OCI-LY7 (cell line): ENCODE measurements at regions not wholly inside any gene's neighbourhood (a gene's known extent, or its start where the extent isn't known, plus 50 kb on each side); places are given as distances from the start of the nearest gene placed in this dataset.

Experiments
- EZH2phosphoT487 ChIP-seq: fragments of 200-600 bp; sonication (generic); IDR thresholded peaks from 2 replicates; pipeline ENCODE4 v1.6.1; 2018; ENCODE audit warnings: low read depth, borderline replicate concordance, mild to moderate bottlenecking, mixed run types, antibody characterized with exemption, low read length, moderate library complexity, mixed read lengths
- TF ChIP-seq, protein P1 (sequence below): fragments of 200-600 bp; sonication (generic); conservative IDR thresholded peaks from 2 replicates; pipeline ENCODE4 v1.5.1; 2014; ENCODE audit warnings: mild to moderate bottlenecking, antibody characterized with exemption, low read length, moderate library complexity, mixed read lengths

DNA sequence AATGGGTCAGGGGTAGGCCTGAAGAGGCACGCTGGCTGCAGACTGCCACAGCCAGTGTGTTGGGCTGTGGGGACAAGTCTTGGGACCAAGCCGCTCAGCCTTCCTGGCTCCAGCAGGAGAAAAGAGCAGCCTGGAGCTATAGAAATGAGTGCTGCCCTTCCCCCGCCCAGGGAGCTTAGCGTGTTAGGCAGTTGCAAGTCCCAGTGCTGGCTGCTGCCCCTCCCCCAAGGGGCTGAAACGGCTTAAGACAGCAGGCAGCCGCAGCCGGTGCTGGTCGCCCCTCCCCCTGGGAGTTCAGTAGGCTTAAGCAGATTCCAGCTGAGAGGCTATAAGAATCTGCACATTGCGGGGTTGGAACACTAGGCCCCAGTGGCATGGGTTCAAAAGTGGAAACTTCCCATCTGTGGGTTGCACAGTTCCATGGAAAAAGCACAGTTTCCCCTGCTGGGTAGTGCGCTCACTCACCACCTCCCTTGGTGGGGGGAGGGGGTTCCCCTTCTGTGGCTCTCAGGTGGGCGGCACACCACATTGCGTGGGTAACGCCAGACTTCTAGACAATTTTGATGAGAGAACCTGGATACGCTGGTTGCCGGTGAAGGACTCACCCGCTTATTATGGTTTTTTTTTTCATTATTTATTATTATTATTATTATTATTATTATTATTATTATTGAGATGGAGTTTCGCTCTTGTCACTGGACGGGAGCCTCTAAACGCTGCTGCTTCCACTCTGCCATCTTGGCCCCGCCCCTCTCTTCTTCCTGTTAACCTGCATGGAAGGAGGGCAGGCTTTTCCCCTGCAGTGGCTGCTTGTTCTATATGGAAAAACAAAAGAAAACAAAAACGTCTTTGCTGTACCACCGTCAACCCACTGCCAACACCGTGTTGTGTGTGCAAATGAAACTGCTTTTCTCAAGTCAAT lies 151.1 kb downstream of the CXCL12 start:
- TF ChIP-seq, protein P1, sequence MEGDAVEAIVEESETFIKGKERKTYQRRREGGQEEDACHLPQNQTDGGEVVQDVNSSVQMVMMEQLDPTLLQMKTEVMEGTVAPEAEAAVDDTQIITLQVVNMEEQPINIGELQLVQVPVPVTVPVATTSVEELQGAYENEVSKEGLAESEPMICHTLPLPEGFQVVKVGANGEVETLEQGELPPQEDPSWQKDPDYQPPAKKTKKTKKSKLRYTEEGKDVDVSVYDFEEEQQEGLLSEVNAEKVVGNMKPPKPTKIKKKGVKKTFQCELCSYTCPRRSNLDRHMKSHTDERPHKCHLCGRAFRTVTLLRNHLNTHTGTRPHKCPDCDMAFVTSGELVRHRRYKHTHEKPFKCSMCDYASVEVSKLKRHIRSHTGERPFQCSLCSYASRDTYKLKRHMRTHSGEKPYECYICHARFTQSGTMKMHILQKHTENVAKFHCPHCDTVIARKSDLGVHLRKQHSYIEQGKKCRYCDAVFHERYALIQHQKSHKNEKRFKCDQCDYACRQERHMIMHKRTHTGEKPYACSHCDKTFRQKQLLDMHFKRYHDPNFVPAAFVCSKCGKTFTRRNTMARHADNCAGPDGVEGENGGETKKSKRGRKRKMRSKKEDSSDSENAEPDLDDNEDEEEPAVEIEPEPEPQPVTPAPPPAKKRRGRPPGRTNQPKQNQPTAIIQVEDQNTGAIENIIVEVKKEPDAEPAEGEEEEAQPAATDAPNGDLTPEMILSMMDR = no peak
- no peak for TF ChIP-seq EZH2phosphoT487
